Body of pancreas (tissue), 4 donors: ENCODE measurements at regions not wholly inside any gene's neighbourhood (a gene's known extent, or its start where the extent isn't known, plus 50 kb on each side); places are given as distances from the start of the nearest gene placed in this dataset.

ENCODE experiments used
- CTCF ChIP-seq, 7 experiments: fragments of 450-650 bp in 4 of 7; fragments of 200-600 bp in 3 of 7; sonication (generic) in 3 of 7; IDR thresholded peaks; one replicate each; pipeline ENCODE4 v1.5.1; 2016 to 2019; ENCODE audit warnings: antibody characterized with exemption in 7 of 7
- POLR2A ChIP-seq, 3 donors: fragments of 450-650 bp; IDR thresholded peaks; one replicate each; pipeline ENCODE4 v1.6.1; 2016; ENCODE audit warnings: antibody characterized with exemption in 3 of 3, mild to moderate bottlenecking in 2 of 3

GRCh38 chrX:122187069-122187713, 996.9 kb upstream of the GRIA3 start:
- no peak for TF ChIP-seq POLR2A (IDR thresholded peaks at IDR 0.05)
- TF ChIP-seq CTCF (IDR thresholded peaks at IDR 0.05) = no peak
